Neural cell (in vitro differentiated cells): ENCODE measurements at regions not wholly inside any gene's neighbourhood (a gene's known extent, or its start where the extent isn't known, plus 50 kb on each side); places are given as distances from the start of the nearest gene placed in this dataset.

Experiments used
- EZH2 ChIP-seq: fragments of 200-600, 300-800 bp; shearing (Covaris generic), sonication (generic); IDR thresholded peaks from 2 replicates; pipeline ENCODE4 v1.6.1; 2014; ENCODE audit warnings: antibody characterized with exemption, low read length, borderline replicate concordance, mild to moderate bottlenecking; ENCODE audit not compliant: insufficient read depth, poor library complexity, severe bottlenecking
- POLR2AphosphoS5 ChIP-seq: IDR thresholded peaks from 2 replicates; pipeline ENCODE4 v1.6.1; 2012
- TAF1 ChIP-seq: IDR thresholded peaks from 2 replicates; pipeline ENCODE4 v1.6.1; 2012; ENCODE audit warnings: low read depth
- TF ChIP-seq, protein P1 (sequence below): fragments of 450-650 bp; IDR thresholded peaks from 2 replicates; pipeline ENCODE4 v1.5.1; 2014; ENCODE audit warnings: antibody characterized with exemption, mild to moderate bottlenecking, moderate library complexity; ENCODE audit not compliant: poor library complexity, severe bottlenecking

DNA sequence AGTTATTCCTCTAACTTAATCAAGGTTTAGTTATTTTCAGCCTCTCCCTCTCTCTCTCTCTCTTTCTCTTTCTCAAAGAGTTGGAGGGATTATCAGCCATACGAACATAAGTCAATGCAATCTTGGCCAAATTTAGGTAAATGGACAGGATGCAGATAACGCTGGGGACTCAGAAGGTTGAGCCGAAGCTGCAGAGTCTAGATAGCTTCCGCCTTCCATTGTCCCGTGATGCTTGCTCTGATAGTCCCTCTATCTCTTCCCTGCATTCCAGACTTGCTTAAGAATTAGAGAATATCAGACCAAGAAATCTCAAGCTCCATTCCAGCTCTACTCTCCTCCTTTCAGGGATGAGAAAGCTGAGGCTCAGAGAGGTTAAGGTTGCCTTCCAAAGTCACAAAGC is 502.8 kb upstream of the TNP1 start:
- TF ChIP-seq POLR2AphosphoS5 (no peak), EZH2 (no peak), TAF1 (no peak)
- TF ChIP-seq, protein P1, sequence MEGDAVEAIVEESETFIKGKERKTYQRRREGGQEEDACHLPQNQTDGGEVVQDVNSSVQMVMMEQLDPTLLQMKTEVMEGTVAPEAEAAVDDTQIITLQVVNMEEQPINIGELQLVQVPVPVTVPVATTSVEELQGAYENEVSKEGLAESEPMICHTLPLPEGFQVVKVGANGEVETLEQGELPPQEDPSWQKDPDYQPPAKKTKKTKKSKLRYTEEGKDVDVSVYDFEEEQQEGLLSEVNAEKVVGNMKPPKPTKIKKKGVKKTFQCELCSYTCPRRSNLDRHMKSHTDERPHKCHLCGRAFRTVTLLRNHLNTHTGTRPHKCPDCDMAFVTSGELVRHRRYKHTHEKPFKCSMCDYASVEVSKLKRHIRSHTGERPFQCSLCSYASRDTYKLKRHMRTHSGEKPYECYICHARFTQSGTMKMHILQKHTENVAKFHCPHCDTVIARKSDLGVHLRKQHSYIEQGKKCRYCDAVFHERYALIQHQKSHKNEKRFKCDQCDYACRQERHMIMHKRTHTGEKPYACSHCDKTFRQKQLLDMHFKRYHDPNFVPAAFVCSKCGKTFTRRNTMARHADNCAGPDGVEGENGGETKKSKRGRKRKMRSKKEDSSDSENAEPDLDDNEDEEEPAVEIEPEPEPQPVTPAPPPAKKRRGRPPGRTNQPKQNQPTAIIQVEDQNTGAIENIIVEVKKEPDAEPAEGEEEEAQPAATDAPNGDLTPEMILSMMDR: no peak
